SK-N-SH (cell line): ENCODE measurements at regions not wholly inside any gene's neighbourhood (a gene's known extent, or its start where the extent isn't known, plus 50 kb on each side); places are given as distances from the start of the nearest gene placed in this dataset.
A peak's percentile ranks its signal among the peaks of the same experiment; 100 is the strongest.

Experiments
- CTCF ChIA-PET: fragments of 300-600, 350-600 bp; formaldehyde crosslinking; extraction: SDS; loops from one replicate; lab custom pipeline; 2021; lab: Yijun Ruan, JAX
- POLR2A ChIA-PET: fragments of 350-600 bp; sonication (Branson Sonifier 250); formaldehyde crosslinking; extraction: SDS; loops from one replicate; lab custom pipeline; 2020; ENCODE audit warnings: antibody characterized with exemption, inconsistent platforms; lab: Yijun Ruan, JAX
- DNase-seq: peaks from one replicate; pipeline ENCODE4 v3.0.0; 2012
- H2AFZ ChIP-seq: fragments of 200-600 bp; sonication (generic); 2 replicates; pipeline ENCODE4 v1.8.1; 2016; ENCODE audit warnings: antibody characterized with exemption, mild to moderate bottlenecking, low read depth
- H3F3A ChIP-seq: fragments of 200-600 bp; sonication (generic); replicated peaks from 2 replicates; pipeline ENCODE3; 2016; ENCODE audit warnings: antibody characterized with exemption, mild to moderate bottlenecking; ENCODE audit not compliant: insufficient read depth
- H3K27ac ChIP-seq, 2 experiments: fragments of 200-500 bp in 1 of 2; fragments of 200-600 bp in 1 of 2; sonication (Bioruptor generic) in 1 of 2; sonication (generic), shearing (Covaris generic) in 1 of 2; 2 replicates each; pipeline versions ENCODE4 v1.5.1 to v1.6.1; 2014 to 2016; ENCODE audit warnings: low read depth in 2 of 2, inconsistent platforms in 1 of 2, low read length in 1 of 2, mild to moderate bottlenecking in 1 of 2, mixed read lengths in 1 of 2
- H3K27me3 ChIP-seq: fragments of 200-600 bp; sonication (generic), shearing (Covaris generic); 2 replicates; pipeline ENCODE4 v1.6.1; 2016; ENCODE audit warnings: mixed run types; ENCODE audit not compliant: insufficient read depth
- H3K36me3 ChIP-seq, 2 experiments: fragments of 200-500 bp in 1 of 2; fragments of 200-600 bp in 1 of 2; sonication (Bioruptor generic) in 1 of 2; sonication (generic) in 1 of 2; replicated peaks in 1 of 2; 2 replicates each; pipeline versions ENCODE3 to v1.5.1; 2014 to 2016; ENCODE audit warnings: low read length in 1 of 2, mild to moderate bottlenecking in 1 of 2; ENCODE audit not compliant: insufficient read depth in 2 of 2, control insufficient read depth in 1 of 2
- H3K4me1 ChIP-seq, 2 experiments: fragments of 200-500 bp in 1 of 2; fragments of 200-600 bp in 1 of 2; sonication (Bioruptor generic) in 1 of 2; sonication (generic), shearing (Covaris generic) in 1 of 2; 2 replicates each; pipeline versions ENCODE4 v1.5.1 to v1.6.1; 2014 to 2016; ENCODE audit warnings: low read depth in 1 of 2, low read length in 1 of 2, mixed run types in 1 of 2; ENCODE audit not compliant: insufficient read depth in 2 of 2, control insufficient read depth in 1 of 2
- H3K4me2 ChIP-seq: fragments of 200-600 bp; sonication (generic), shearing (Covaris generic); 2 replicates; pipeline ENCODE4 v1.6.1; 2017; ENCODE audit warnings: mixed run types
- H3K4me3 ChIP-seq, 2 experiments: fragments of 200-500 bp in 1 of 2; fragments of 200-600 bp in 1 of 2; sonication (Bioruptor generic) in 1 of 2; sonication (generic), shearing (Covaris generic) in 1 of 2; 2 replicates each; pipeline versions ENCODE4 v1.5.1 to v1.8.1; 2014 to 2016; ENCODE audit warnings: low read depth in 2 of 2, inconsistent platforms in 1 of 2, low read length in 1 of 2, mild to moderate bottlenecking in 1 of 2, mixed read lengths in 1 of 2, moderate library complexity in 1 of 2
- H3K79me2 ChIP-seq: fragments of 200-600 bp; sonication (generic); 2 replicates; pipeline ENCODE4 v1.8.1; 2017; ENCODE audit warnings: mild to moderate bottlenecking; ENCODE audit not compliant: insufficient read depth
- H3K9ac ChIP-seq: fragments of 200-600 bp; sonication (generic); 2 replicates; pipeline ENCODE4 v1.6.1; 2017; ENCODE audit warnings: mixed run types
- H3K9me2 ChIP-seq: fragments of 200-600 bp; sonication (generic); 2 replicates; pipeline ENCODE4 v1.6.1; 2017; ENCODE audit warnings: mixed run types
- H3K9me3 ChIP-seq: fragments of 200-600 bp; sonication (generic); 2 replicates; pipeline ENCODE4 v1.6.1; 2017; ENCODE audit warnings: mixed run types, mild to moderate bottlenecking, moderate library complexity
- H4K20me1 ChIP-seq: fragments of 200-600 bp; sonication (generic); 2 replicates; pipeline ENCODE4 v1.6.1; 2017; ENCODE audit warnings: mild to moderate bottlenecking, mixed run types; ENCODE audit not compliant: insufficient read depth
- EZH2phosphoT487 ChIP-seq: fragments of 200-600 bp; sonication (generic); IDR thresholded peaks from 2 replicates; pipeline ENCODE4 v1.6.1; 2017; ENCODE audit warnings: low read depth, mixed run types, mild to moderate bottlenecking, antibody characterized with exemption, moderate library complexity, borderline replicate concordance
- FOSL2 ChIP-seq: IDR thresholded peaks from 2 replicates; pipeline ENCODE4 v1.4.0; 2012; ENCODE audit warnings: low read depth, mild to moderate bottlenecking, moderate library complexity, borderline replicate concordance
- JUND ChIP-seq: IDR thresholded peaks from 2 replicates; pipeline ENCODE4 v1.4.0; 2012
- MEF2A ChIP-seq: IDR thresholded peaks from 2 replicates; pipeline ENCODE4 v1.4.0; 2012; ENCODE audit warnings: low read depth, borderline replicate concordance
- MXI1 ChIP-seq: IDR thresholded peaks from 2 replicates; pipeline ENCODE4 v1.6.1; 2012; ENCODE audit warnings: mild to moderate bottlenecking, low read depth, low read length, improper control_type of control experiment
- POLR2AphosphoS5 ChIP-seq: IDR thresholded peaks from 2 replicates; pipeline ENCODE4 v1.6.1; 2012; ENCODE audit warnings: low read depth, low read length
- REST ChIP-seq: IDR thresholded peaks from 2 replicates; pipeline ENCODE4 v1.6.1; 2012; ENCODE audit warnings: mild to moderate bottlenecking, low read depth, low read length, moderate library complexity
- RFX5 ChIP-seq: IDR thresholded peaks from 2 replicates; pipeline ENCODE4 v1.6.1; 2012; ENCODE audit warnings: mild to moderate bottlenecking, improper control_type of control experiment, low read length
- RXRA ChIP-seq: IDR thresholded peaks from 2 replicates; pipeline ENCODE4 v1.4.0; 2012; ENCODE audit warnings: low read depth, mild to moderate bottlenecking, borderline replicate concordance
- SIN3A ChIP-seq: IDR thresholded peaks from 2 replicates; pipeline ENCODE4 v1.6.1; 2012; ENCODE audit warnings: low read depth, mild to moderate bottlenecking, low read length, moderate library complexity, borderline replicate concordance
- SMC3 ChIP-seq: IDR thresholded peaks from 2 replicates; pipeline ENCODE4 v1.6.1; 2012; ENCODE audit warnings: low read depth, low read length, improper control_type of control experiment
- TCF12 ChIP-seq: IDR thresholded peaks from 2 replicates; pipeline ENCODE4 v1.4.0; 2012
- TEAD4 ChIP-seq: IDR thresholded peaks from 2 replicates; pipeline ENCODE4 v1.4.0; 2012; ENCODE audit warnings: mild to moderate bottlenecking, borderline replicate concordance; ENCODE audit not compliant: insufficient read depth
- USF1 ChIP-seq: IDR thresholded peaks from 2 replicates; pipeline ENCODE4 v1.4.0; 2012; ENCODE audit warnings: low read depth, borderline replicate concordance
- USF2 ChIP-seq: fragments of 150-350 bp; IDR thresholded peaks from 2 replicates; pipeline ENCODE4 v1.6.1; 2017; ENCODE audit warnings: antibody characterized with exemption, low read length, low read depth, borderline replicate concordance
- YY1 ChIP-seq: IDR thresholded peaks from 2 replicates; pipeline ENCODE4 v1.4.0; 2012; ENCODE audit warnings: low read depth, mild to moderate bottlenecking
- ZBTB33 ChIP-seq: IDR thresholded peaks from 2 replicates; pipeline ENCODE4 v1.4.0; 2012; ENCODE audit warnings: low read depth, borderline replicate concordance
- WGBS: methylation state at CpG from one replicate; pipeline ENCODE4 v1.1.6; 2017; ENCODE audit warnings: low lambda C conversion rate; 5-methylcytosine and 5-hydroxymethylcytosine counted together

- H3K4me1 ChIP-seq, result no peaks in the 10 kb centered on the region; a peak in 1 of 4 replicates
- TF ChIP-seq MXI1 (no peak), POLR2AphosphoS5 (no peak), TCF12 (no peak), YY1 (no peak), SMC3 (no peak), EZH2phosphoT487 (no peak), RXRA (no peak), SIN3A (no peak), RFX5 (no peak), MEF2A (no peak), JUND (no peak)
- POLR2A ChIA-PET, result no interaction called here
- no peaks in the 10 kb centered on the region for H3F3A ChIP-seq
- DNase-seq, result no peak
- no peaks in the 10 kb centered on the region for H3K27me3 ChIP-seq
- no peak overlapping the region for H3K4me2 ChIP-seq
- no peaks in the 10 kb centered on the region for H3K79me2 ChIP-seq
- H4K20me1 ChIP-seq, result no peaks in the 10 kb centered on the region
- H2AFZ ChIP-seq, result no peak overlapping the region
- WGBS, result 89% methylated on average over 1 of the region's 1 CpG
- H3K9me3 ChIP-seq, result no peaks in the 10 kb centered on the region
- H3K36me3 ChIP-seq, result no peaks in the 10 kb centered on the region
- CTCF ChIA-PET, result interaction anchor here (0.7 kb wide), 1 partner anchor 547 kb away, joined by 3 read pairs; no protein-coding TSS in a partner anchor
- no peak overlapping the region for H3K9ac ChIP-seq
- H3K9me2 ChIP-seq, result no peaks in the 10 kb centered on the region
- H3K4me3 ChIP-seq, result no peak overlapping the region
- no peak overlapping the region for H3K27ac ChIP-seq
Observed at GRCh38 chr4:138305050-138305449, 62.9 kb upstream of the SLC7A11 start.

GRCh38 chr4:138301536-138301935, 59.4 kb upstream of the SLC7A11 start:
- Histone ChIP-seq H3K27ac (no peak overlapping the region), H2AFZ (0 out of 2 replicates have a peak overlapping the region, but pooled peaks have one; percentile 8), H4K20me1 (no peaks in the 10 kb centered on the region), H3K79me2 (no peaks in the 10 kb centered on the region), H3K4me3 (no peak overlapping the region)
- CTCF ChIA-PET, result no interaction called here
- POLR2A ChIA-PET, result no interaction called here
- no peak for TF ChIP-seq YY1
- no peak for TF ChIP-seq FOSL2
- no peak for TF ChIP-seq RXRA
- no peak for TF ChIP-seq USF1
- no peak for TF ChIP-seq SMC3
- TF ChIP-seq ZBTB33, result no peak
- no peak for TF ChIP-seq USF2
- TF ChIP-seq REST, result no peak
- TF ChIP-seq JUND, result no peak
- no peak for TF ChIP-seq TEAD4
- no peak for TF ChIP-seq EZH2phosphoT487
- TF ChIP-seq, all 33 proteins: peak for 0
- H3K27me3 ChIP-seq, result no peaks in the 10 kb centered on the region
- H3K9me3 ChIP-seq, result no peaks in the 10 kb centered on the region
- H3F3A ChIP-seq, result no peaks in the 10 kb centered on the region
- H3K4me2 ChIP-seq, result no peak overlapping the region
- WGBS, result 67% methylated on average over 2 of the region's 2 CpGs
- no peaks in the 10 kb centered on the region for H3K36me3 ChIP-seq
- H3K9ac ChIP-seq, result no peak overlapping the region
- H3K9me2 ChIP-seq, result no peaks in the 10 kb centered on the region
- no peaks in the 10 kb centered on the region for H3K4me1 ChIP-seq
- DNase-seq, result no peak
